ENCODE measurements at regions not wholly inside any gene's neighbourhood (a gene's known extent, or its start where the extent isn't known, plus 50 kb on each side); places are given as distances from the start of the nearest gene placed in this dataset.

GRCh38 chr14:85142982-85143381 lies 387.0 kb upstream of the FLRT2 start:
- TF ChIP-seq FOXM1 (IDR thresholded peaks at IDR 0.05; ENCODE audit: borderline replicate concordance) (no peak), HDGF (IDR thresholded peaks at IDR 0.05; ENCODE audit: borderline replicate concordance) (no peak), PKNOX1 (IDR thresholded peaks at IDR 0.05) (no peak), FOXA1 (IDR thresholded peaks at IDR 0.05) (no peak), SP1 (IDR thresholded peaks at IDR 0.05) (no peak), LEF1 (IDR thresholded peaks at IDR 0.05; ENCODE audit: borderline replicate concordance) (no peak), L3MBTL2 (conservative IDR thresholded peaks at IDR 0.05) (no peak), BHLHE40 (IDR thresholded peaks at IDR 0.05; ENCODE audit: borderline replicate concordance) (no peak), ARNT (IDR thresholded peaks at IDR 0.05) (no peak), SUZ12 (IDR thresholded peaks at IDR 0.05) (no peak), ZNF384 (IDR thresholded peaks at IDR 0.05) (no peak), NFRKB (IDR thresholded peaks at IDR 0.05) (no peak), ELF4 (IDR thresholded peaks at IDR 0.05) (no peak), FOXK2 (IDR thresholded peaks at IDR 0.05) (no peak)
